ENCODE measurements at regions not wholly inside any gene's neighbourhood (a gene's known extent, or its start where the extent isn't known, plus 50 kb on each side); places are given as distances from the start of the nearest gene placed in this dataset.
"Not testable (repeated sequence)": the region's sequence is repeated elsewhere in the genome, so short reads cannot be mapped to it uniquely, and the experiment has no call there.

DNA sequence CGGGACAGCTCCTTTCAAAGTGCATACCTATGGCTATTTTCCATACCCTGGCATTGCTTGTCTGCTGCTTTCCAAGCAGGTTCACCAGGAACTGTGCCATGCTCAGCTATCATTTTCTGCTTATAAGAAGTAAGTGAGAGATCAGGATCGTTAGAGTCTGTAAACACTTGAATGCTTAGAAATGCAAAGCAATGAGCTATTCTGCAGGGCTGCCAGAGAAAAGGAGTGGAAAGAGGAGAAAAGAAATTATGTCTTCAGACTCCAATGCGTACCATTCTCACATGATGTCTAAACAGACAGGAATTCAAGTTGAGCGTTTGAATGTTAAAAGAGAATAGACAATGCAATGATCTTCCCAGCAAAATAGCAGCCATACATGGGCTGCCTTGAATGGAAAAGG, 245.5 kb upstream of the SLC7A11 start:
- H3K9ac ChIP-seq (ENCODE audit: insufficient read length), result no peak overlapping the region
- no peak for TF ChIP-seq FOXP2 (optimal IDR thresholded peaks at IDR 0.05; ENCODE audit: control extremely low read depth, extremely low read length, insufficient read depth)
- no peak for TF ChIP-seq POLR2AphosphoS5 (IDR thresholded peaks at IDR 0.05; ENCODE audit: borderline replicate concordance, low read depth, low read length)
- no peak for TF ChIP-seq EZH2 (IDR thresholded peaks at IDR 0.05)
- H3K9me3 ChIP-seq (ENCODE audit: low read depth, low read length), result no peaks in the 10 kb centered on the region
- H3K27ac ChIP-seq, result no peak overlapping the region
- DNase-seq (ENCODE audit: low read depth, low spot score), result no peak
- no peaks in the 10 kb centered on the region for H3K36me3 ChIP-seq (ENCODE audit: insufficient read depth, low read length)
- no peak overlapping the region for H3K4me3 ChIP-seq

GRCh38 chr4:138487230-138487629, 245.1 kb upstream of the SLC7A11 start:
- Histone ChIP-seq H3K4me3 (no peak overlapping the region), H3K9me3 (ENCODE audit: low read depth, low read length) (no peaks in the 10 kb centered on the region), H3K9ac (ENCODE audit: insufficient read length) (no peak overlapping the region), H3K36me3 (ENCODE audit: insufficient read depth, low read length) (no peaks in the 10 kb centered on the region), H3K27ac (no peak overlapping the region)
- no peak for DNase-seq (ENCODE audit: low read depth, low spot score)
- TF ChIP-seq FOXP2 (optimal IDR thresholded peaks at IDR 0.05; ENCODE audit: control extremely low read depth, extremely low read length, insufficient read depth) (no peak), EZH2 (IDR thresholded peaks at IDR 0.05) (no peak), POLR2AphosphoS5 (IDR thresholded peaks at IDR 0.05; ENCODE audit: borderline replicate concordance, low read depth, low read length) (no peak)

DNA sequence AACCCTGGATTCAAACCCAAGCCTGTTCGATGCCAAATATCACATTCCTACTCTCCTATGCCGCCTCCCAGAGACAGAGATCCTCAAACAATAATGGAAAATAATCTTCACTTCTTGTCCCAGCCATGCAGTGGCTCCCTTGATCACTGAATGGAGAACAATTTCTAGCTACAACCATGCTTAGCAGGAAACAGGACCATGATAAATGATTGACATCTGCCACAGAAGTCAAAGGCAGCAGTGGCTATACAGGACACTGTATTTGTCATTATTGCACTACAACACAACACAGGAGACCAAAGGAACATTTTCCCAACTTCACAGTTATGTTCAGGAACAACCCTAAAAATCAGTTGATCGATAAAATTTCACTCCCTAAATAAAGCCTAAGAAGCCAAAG, 243.3 kb upstream of the SLC7A11 start:
- no peak overlapping the region for H3K9ac ChIP-seq (ENCODE audit: insufficient read length)
- no peaks in the 10 kb centered on the region for H3K36me3 ChIP-seq (ENCODE audit: insufficient read depth, low read length)
- H3K9me3 ChIP-seq (ENCODE audit: low read depth, low read length), result no peaks in the 10 kb centered on the region
- TF ChIP-seq POLR2AphosphoS5 (IDR thresholded peaks at IDR 0.05; ENCODE audit: borderline replicate concordance, low read depth, low read length), result no peak
- no peak for TF ChIP-seq EZH2 (IDR thresholded peaks at IDR 0.05)
- no peak for TF ChIP-seq FOXP2 (optimal IDR thresholded peaks at IDR 0.05; ENCODE audit: control extremely low read depth, extremely low read length, insufficient read depth)
- no peak overlapping the region for H3K4me3 ChIP-seq
- DNase-seq (ENCODE audit: low read depth, low spot score), result no peak
- H3K27ac ChIP-seq, result no peak overlapping the region

DNA sequence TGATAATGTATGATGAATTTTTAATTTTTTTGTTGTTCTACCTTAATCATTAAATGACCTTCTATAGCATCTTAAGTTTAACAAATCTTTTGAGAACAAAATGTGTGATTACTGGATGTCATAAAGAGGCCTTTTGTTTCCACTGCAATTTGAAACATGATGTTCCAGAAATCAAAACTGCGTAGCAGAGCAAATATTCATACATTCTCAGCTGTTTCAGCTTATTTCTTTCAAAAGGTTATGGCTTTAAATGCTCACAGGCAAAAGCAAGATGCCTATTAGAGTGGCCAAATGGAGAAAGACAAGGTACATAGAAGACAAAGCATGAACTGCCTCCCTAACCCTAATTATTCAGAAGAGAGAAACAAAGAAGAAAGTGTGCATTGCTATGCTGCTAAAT, 233.0 kb upstream of the SLC7A11 start:
- no peak overlapping the region for H3K27ac ChIP-seq
- H3K9ac ChIP-seq (ENCODE audit: insufficient read length), result no peak overlapping the region
- no peaks in the 10 kb centered on the region for H3K9me3 ChIP-seq (ENCODE audit: low read depth, low read length)
- H3K36me3 ChIP-seq (ENCODE audit: insufficient read depth, low read length), result no peaks in the 10 kb centered on the region
- TF ChIP-seq EZH2 (IDR thresholded peaks at IDR 0.05) (no peak), FOXP2 (optimal IDR thresholded peaks at IDR 0.05; ENCODE audit: control extremely low read depth, extremely low read length, insufficient read depth) (no peak), POLR2AphosphoS5 (IDR thresholded peaks at IDR 0.05; ENCODE audit: borderline replicate concordance, low read depth, low read length) (no peak)
- no peak for DNase-seq (ENCODE audit: low read depth, low spot score)
- no peak overlapping the region for H3K4me3 ChIP-seq

DNA sequence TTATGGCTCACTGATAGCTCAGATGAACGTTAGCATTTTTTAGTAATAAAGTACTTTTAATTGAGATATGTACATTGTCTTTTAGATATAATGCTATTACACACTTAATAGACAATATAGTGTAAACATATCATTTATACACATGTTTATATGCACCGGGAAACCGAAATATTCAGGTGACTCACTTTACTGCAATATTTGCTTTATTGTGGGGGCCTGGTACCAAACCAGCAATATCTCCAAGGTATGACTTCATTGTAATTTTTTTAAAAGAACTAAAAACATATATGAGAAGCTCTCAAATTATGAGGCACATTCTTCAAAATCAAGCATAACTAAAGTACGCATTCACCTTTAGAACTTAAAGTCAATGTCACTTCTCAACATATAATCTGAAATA, 231.2 kb upstream of the SLC7A11 start:
- H3K4me3 ChIP-seq, result no peak overlapping the region
- TF ChIP-seq POLR2AphosphoS5 (IDR thresholded peaks at IDR 0.05; ENCODE audit: borderline replicate concordance, low read depth, low read length), result no peak
- no peak for TF ChIP-seq FOXP2 (optimal IDR thresholded peaks at IDR 0.05; ENCODE audit: control extremely low read depth, extremely low read length, insufficient read depth)
- TF ChIP-seq EZH2 (IDR thresholded peaks at IDR 0.05), result no peak
- H3K36me3 ChIP-seq (ENCODE audit: insufficient read depth, low read length), result no peaks in the 10 kb centered on the region
- no peak overlapping the region for H3K9ac ChIP-seq (ENCODE audit: insufficient read length)
- H3K27ac ChIP-seq, result no peak overlapping the region
- no peaks in the 10 kb centered on the region for H3K9me3 ChIP-seq (ENCODE audit: low read depth, low read length)
- DNase-seq (ENCODE audit: low read depth, low spot score), result no peak

DNA sequence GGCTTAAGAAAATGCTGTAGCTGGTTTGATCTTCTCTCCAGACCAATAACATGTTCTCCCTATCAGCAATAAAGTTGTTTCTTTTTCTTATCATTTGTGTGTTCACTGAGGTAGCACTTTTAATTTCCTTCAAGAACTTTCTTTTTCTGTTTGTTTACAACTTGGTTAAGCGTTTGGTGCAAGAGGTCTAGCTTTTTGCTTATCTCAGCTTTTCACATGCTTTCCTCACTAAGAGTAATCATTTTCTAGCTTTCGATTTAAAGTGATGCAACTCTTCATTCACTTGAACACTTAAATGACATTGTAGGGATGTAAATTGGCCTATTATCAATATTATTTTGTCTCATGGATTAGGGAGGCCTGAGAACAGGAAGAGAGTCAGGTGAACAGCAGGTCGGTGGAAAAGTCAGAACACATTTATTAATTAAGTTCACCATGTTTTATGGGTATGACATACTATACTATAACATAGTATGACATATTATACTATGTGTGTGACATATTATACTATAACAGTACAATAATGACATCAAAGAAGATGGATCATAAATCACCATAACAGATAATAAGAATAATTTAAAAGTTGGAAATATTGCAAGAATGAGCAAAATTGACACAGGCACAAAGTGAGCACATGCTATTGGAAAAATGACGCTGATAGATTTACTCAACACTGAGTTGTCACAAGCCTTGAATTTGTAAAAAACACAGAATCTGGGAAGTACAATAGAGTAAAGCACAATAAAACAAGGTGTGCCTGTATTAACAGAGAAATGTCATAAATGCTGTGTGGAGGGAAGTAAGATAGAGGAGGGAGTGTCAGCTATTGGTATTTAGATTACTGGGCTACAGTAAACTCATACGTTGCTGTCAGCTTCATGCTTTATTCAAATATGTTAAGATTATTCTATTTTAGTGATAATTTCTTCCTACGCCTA, 218.6 kb upstream of the SLC7A11 start:
- H3K4me3 ChIP-seq, result no peak overlapping the region
- no peak overlapping the region for H3K27ac ChIP-seq
- TF ChIP-seq EZH2 (IDR thresholded peaks at IDR 0.05) (no peak), POLR2AphosphoS5 (IDR thresholded peaks at IDR 0.05; ENCODE audit: borderline replicate concordance, low read depth, low read length) (no peak), FOXP2 (optimal IDR thresholded peaks at IDR 0.05; ENCODE audit: control extremely low read depth, extremely low read length, insufficient read depth) (no peak)
- no peak overlapping the region for H3K9ac ChIP-seq (ENCODE audit: insufficient read length)
- H3K36me3 ChIP-seq (ENCODE audit: insufficient read depth, low read length), result no peaks in the 10 kb centered on the region
- no peak for DNase-seq (ENCODE audit: low read depth, low spot score)
- H3K9me3 ChIP-seq (ENCODE audit: low read depth, low read length), result no peaks in the 10 kb centered on the region

GRCh38 chr4:138458751-138459150, 216.6 kb upstream of the SLC7A11 start:
- Histone ChIP-seq H3K9ac (ENCODE audit: insufficient read length) (no peak overlapping the region), H3K4me3 (no peak overlapping the region), H3K27ac (no peak overlapping the region), H3K36me3 (ENCODE audit: insufficient read depth, low read length) (no peaks in the 10 kb centered on the region), H3K9me3 (ENCODE audit: low read depth, low read length) (no peaks in the 10 kb centered on the region)
- TF ChIP-seq POLR2AphosphoS5 (IDR thresholded peaks at IDR 0.05; ENCODE audit: borderline replicate concordance, low read depth, low read length), result no peak
- TF ChIP-seq EZH2 (IDR thresholded peaks at IDR 0.05), result no peak
- TF ChIP-seq FOXP2 (optimal IDR thresholded peaks at IDR 0.05; ENCODE audit: control extremely low read depth, extremely low read length, insufficient read depth), result no peak
- DNase-seq (ENCODE audit: low read depth, low spot score), result no peak

- not testable (repeated sequence) for DNase-seq (ENCODE audit: low read depth, low spot score); H3K27ac ChIP-seq; H3K4me3 ChIP-seq; H3K9me3 ChIP-seq (ENCODE audit: low read depth, low read length); H3K36me3 ChIP-seq (ENCODE audit: insufficient read depth, low read length); H3K9ac ChIP-seq (ENCODE audit: insufficient read length)
Observed at GRCh38 chr4:138456349-138456748, 214.2 kb upstream of the SLC7A11 start.

DNA sequence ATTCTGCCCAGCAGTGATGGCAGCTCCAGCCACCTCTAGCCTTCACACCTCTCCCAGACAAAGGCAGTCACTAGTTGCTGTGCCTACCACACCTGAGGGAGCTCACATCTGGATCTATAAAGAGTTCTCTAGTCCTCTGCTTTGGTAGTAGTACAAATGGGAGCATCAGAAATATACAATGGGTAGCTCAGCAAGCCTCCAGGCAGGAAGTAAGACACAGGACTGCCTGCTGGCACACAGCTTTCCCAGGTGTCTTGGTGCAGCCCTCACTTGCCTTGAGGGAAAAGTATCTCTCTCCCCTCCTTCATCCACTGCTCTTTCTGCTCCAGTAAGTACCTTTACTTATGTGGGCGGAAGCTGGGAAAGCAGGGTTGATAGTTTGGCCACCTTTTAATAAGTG, 212.9 kb upstream of the SLC7A11 start:
- Histone ChIP-seq H3K4me3 (no peak overlapping the region), H3K27ac (no peak overlapping the region), H3K9me3 (ENCODE audit: low read depth, low read length) (no peaks in the 10 kb centered on the region), H3K9ac (ENCODE audit: insufficient read length) (no peak overlapping the region), H3K36me3 (ENCODE audit: insufficient read depth, low read length) (no peaks in the 10 kb centered on the region)
- no peak for TF ChIP-seq EZH2 (IDR thresholded peaks at IDR 0.05)
- no peak for TF ChIP-seq FOXP2 (optimal IDR thresholded peaks at IDR 0.05; ENCODE audit: control extremely low read depth, extremely low read length, insufficient read depth)
- TF ChIP-seq POLR2AphosphoS5 (IDR thresholded peaks at IDR 0.05; ENCODE audit: borderline replicate concordance, low read depth, low read length), result no peak
- DNase-seq (ENCODE audit: low read depth, low spot score), result no peak
